ENCODE measurements at regions not wholly inside any gene's neighbourhood (a gene's known extent, or its start where the extent isn't known, plus 50 kb on each side); places are given as distances from the start of the nearest gene placed in this dataset.

DNA sequence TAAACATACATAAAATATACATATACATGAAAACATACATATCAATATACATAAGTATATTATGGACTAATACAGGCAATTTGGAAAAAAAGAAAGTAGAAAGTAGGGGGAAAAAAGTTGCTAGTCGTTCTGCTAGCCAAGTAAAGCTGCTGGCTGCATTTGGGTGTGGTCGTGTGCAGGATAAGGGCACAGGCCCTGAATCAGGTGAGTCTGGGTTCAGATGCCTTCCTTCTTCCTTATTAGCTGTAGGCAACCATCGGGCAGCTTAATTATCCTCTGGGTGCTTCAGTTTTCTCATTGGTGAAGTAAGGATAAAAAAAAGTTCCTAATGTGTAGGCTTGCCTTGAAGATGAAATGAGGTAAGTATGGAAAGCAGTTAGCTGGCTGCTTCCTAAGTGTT, 59.2 kb upstream of the SPRY4 start:
- no peak for DNase-seq (ENCODE audit: low read depth in 3 of 3, low spot score in 1 of 3)

- no peak for DNase-seq (ENCODE audit: low read depth in 3 of 3, low spot score in 1 of 3)
These were observed 57.4 kb upstream of the SPRY4 start for GRCh38 chr5:142382186-142382585.

GRCh38 chr5:142378737-142379634, 54.2 kb upstream of the SPRY4 start:
- DNase-seq (ENCODE audit: low read depth in 3 of 3, low spot score in 1 of 3) = no peak

GRCh38 chr5:142375944-142376411, 51.2 kb upstream of the SPRY4 start:
- DNase-seq (ENCODE audit: low read depth in 3 of 3, low spot score in 1 of 3) = no peak
